D721Med (cell line): ENCODE measurements at regions not wholly inside any gene's neighbourhood (a gene's known extent, or its start where the extent isn't known, plus 50 kb on each side); places are given as distances from the start of the nearest gene placed in this dataset.

Experiments used
- DNase-seq: peaks from one replicate; pipeline ENCODE4 v3.0.0; 2011; ENCODE audit warnings: low spot score; ENCODE audit not compliant: insufficient read length
- FAIRE-seq: peaks from 2 replicates; lab custom pipeline; 2011; peaks lifted over from hg19 to GRCh38; lab: Jason Lieb, UNC
- TF ChIP-seq, protein P1 (sequence below): IDR thresholded peaks from 2 replicates; pipeline ENCODE4 v1.5.1; 2012; ENCODE audit warnings: mild to moderate bottlenecking, control low read depth; ENCODE audit not compliant: insufficient read depth; ENCODE audit errors: missing control alignments

DNA sequence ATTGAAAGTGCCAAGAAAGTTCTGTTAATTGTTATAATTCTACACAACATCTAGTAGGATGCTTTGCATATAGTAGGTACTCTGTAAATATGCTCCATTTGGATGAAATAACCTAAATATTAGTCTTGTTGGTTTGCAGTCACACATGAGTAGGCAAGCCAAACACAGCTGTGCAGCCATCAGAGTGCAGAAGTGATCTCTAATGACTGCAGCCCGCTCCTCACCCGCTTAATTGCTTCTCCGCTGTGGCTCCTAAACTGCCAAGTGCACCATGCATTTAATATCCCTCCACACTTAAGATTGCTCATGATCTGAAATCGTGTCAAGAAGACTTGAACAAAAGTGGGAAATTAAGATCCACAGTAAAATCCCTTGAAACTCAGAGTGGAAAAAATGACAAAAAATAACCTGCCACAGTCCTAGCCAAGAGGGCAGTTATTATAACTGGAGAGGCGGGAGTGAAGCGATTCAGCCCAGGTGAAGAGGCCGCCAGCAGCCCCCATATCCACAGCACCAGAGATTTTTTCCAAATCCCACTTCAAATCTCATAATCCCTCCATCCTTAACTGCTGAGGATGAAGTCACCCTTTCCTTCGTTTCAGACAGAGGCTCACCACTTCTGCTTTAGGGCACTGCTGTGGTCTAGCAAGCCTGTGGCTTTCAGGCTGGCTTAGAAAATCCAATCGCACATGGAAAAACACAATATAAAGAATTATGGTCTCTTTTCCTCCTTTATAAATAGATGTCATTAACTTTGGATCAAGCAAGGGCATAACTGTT, 69.5 kb downstream of the TMEM30B start:
- DNase-seq = no peak
- TF ChIP-seq, protein P1, sequence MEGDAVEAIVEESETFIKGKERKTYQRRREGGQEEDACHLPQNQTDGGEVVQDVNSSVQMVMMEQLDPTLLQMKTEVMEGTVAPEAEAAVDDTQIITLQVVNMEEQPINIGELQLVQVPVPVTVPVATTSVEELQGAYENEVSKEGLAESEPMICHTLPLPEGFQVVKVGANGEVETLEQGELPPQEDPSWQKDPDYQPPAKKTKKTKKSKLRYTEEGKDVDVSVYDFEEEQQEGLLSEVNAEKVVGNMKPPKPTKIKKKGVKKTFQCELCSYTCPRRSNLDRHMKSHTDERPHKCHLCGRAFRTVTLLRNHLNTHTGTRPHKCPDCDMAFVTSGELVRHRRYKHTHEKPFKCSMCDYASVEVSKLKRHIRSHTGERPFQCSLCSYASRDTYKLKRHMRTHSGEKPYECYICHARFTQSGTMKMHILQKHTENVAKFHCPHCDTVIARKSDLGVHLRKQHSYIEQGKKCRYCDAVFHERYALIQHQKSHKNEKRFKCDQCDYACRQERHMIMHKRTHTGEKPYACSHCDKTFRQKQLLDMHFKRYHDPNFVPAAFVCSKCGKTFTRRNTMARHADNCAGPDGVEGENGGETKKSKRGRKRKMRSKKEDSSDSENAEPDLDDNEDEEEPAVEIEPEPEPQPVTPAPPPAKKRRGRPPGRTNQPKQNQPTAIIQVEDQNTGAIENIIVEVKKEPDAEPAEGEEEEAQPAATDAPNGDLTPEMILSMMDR = no peak
- no peak for FAIRE-seq

DNA sequence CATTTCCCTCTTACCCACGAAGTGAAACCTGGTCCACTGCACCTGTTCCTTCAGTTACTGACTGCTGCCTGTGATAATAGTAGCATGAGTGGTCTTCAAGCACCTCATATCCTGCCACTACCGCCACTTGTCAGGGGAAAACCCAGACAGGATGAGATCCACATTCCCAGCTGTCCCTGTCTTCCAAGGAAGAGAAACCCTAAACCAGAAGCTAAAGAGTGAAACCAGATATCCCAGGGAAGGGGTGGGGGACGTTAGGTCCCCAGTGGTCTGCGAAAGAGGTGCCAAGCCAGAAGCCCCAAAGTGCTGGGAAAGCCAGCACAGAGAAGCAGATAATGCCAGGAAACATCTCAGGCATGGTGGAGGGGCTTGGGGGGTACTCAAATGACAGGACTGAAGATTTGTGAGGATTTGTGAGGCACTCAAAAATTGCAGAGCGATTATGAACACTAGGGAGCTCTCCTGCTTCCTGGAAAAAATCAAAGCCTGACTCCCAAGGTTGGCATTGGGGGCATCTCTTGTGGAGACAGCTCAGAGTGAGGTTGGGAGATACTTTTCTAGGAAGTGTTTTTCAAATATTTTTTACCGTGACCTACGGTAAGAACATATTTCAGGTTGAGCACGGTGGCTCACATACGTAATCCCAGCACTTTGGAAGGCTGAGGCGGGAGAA, 77.9 kb downstream of the TMEM30B start:
- FAIRE-seq (no peak), DNase-seq (no peak)

DNA sequence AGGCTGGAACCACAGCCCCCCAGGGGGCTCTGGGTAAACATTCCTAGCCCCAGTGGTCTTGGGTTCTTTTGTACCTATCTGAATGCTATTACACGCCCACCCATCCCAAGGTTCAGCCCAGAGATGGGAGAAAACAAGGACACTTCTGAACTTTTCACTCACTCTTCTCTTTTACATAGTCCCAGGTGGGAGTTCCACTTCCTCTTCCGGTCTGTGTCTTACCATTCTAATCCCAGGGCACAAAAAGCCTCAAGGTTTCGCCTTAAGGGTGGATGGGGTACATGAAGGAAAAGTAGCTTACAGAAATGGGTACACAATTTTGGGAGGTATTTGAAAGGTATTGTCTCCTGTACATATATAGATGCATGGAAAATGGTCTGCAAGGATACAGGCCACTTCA, 79.0 kb downstream of the TMEM30B start:
- FAIRE-seq (no peak), DNase-seq (no peak)
- TF ChIP-seq, protein P1 = no peak

More for the DNA sequence above, 77.9 kb downstream of the TMEM30B start:
- TF ChIP-seq, protein P1 = no peak

DNA sequence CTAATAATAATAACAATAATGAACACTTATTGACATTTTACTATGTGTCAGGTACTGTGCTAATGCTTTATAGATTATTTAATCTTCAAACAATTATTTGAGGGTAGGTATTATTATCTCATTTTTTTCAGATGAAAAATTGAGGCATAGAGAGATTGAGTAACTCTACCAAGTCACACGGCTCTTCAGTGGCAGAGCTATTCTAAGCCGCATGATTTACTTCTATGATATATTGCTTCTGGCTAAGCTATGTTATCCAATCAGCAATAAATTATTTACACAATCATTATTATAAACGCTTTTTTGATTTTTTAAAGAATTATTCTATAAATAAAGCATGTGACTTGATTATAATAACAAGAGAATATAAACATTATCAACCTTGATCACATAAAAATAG, 80.0 kb downstream of the TMEM30B start:
- TF ChIP-seq, protein P1 = no peak
- FAIRE-seq (no peak), DNase-seq (no peak)

DNA sequence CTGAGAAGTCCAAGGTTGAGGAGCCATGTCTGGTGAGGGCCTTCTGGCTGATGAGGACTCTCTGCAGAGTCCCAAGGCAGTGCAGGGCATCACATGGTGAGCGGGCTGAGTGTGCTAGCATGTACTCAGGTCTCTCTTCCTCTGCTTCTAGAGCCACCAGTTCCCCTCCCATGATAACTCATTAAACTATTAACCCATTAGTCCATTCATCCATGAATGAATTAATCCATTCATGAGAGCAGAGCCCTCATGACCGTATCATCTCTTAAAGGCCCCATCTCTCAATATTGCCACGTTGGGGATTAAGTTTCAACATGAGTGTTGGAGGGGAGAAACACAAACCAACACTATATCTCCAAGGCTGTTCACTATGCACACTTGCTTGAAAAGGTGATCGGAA, 83.7 kb downstream of the TMEM30B start:
- TF ChIP-seq, protein P1 = no peak
- DNase-seq (no peak), FAIRE-seq (no peak)

DNA sequence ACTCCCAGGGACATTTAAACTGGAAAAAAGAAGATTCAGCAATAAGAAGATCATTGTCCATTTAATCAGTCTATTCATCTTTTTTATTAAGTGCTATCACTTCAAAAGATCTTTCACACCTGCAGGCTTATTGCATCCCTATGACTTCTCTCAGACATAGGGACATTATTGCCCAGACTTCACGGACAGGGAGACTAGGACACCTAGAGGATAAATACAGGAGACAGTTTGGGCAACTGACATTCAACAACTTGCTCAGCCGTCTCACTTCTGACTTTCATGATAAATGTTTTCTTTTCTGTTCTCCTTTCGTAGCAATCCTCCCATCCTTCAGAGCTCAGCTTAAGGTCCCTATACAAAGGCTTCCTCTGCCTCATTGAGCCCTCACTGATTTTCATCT, 84.3 kb downstream of the TMEM30B start:
- FAIRE-seq = no peak
- TF ChIP-seq, protein P1 = no peak

DNA sequence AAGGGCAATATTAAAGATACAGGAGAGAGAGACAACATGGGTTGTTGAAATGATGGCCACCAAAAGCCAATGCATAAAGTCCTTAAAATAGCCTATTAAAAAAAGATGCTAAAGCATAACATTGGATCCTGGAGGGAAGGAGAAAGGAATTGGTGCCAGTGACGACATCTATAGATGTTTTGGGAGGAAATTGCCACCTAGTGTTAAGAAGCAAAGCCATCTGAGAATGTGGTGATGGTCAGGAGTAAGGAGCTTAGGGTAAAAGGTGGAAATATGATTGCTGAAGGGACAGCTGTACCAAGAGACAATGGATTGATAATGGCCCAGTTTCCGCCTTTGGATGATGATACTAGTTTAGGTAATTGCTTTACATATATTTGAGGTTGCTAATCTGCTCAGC, 85.1 kb downstream of the TMEM30B start:
- no peak for DNase-seq
- TF ChIP-seq, protein P1 = no peak
- no peak for FAIRE-seq

More for the DNA sequence above, 84.3 kb downstream of the TMEM30B start:
- no peak for DNase-seq
